ENCODE measurements at regions not wholly inside any gene's neighbourhood (a gene's known extent, or its start where the extent isn't known, plus 50 kb on each side); places are given as distances from the start of the nearest gene placed in this dataset.

GRCh38 chr5:96193946-96194345 is 232.3 kb upstream of the ELL2 start:
- TF ChIP-seq ZNF274 (IDR thresholded peaks at IDR 0.05; ENCODE audit: low read depth, low read length) (no peak), SUZ12 (IDR thresholded peaks at IDR 0.05; ENCODE audit: extremely low read depth, insufficient read depth, insufficient read length) (no peak)
